PC-9 (cell line): ENCODE measurements at regions not wholly inside any gene's neighbourhood (a gene's known extent, or its start where the extent isn't known, plus 50 kb on each side); places are given as distances from the start of the nearest gene placed in this dataset.

Source experiments
- BruUV-seq: library from RNA; stranded (reverse); fragments of 400-500 nt; replicated peaks from 2 replicates; lab custom pipeline; 2021; lab: Mats Ljungman, UMichigan
- CTCF ChIA-PET: fragments of 300-600 bp; sonication (Branson Sonifier 250); formaldehyde crosslinking; loops from one replicate; lab custom pipeline; 2022; ENCODE audit warnings: antibody characterized with exemption; lab: Charles Lee
- POLR2A ChIA-PET: fragments of 300-600 bp; sonication (Branson Sonifier 250); formaldehyde crosslinking; loops from one replicate; lab custom pipeline; 2022; ENCODE audit warnings: antibody characterized with exemption; ENCODE audit not compliant: unreplicated experiment; lab: Charles Lee
- DNase-seq, 2 experiments: peaks; one replicate each; pipeline versions ENCODE4 v3.0.0 to v3.0.0-alpha.2; 2015 to 2022; ENCODE audit warnings: mixed read lengths in 1 of 2
- H2AFZ ChIP-seq: fragments of 200-600 bp; sonication (generic); 2 replicates; pipeline ENCODE4 v1.8.1; 2017; ENCODE audit warnings: antibody characterized with exemption
- H3F3A ChIP-seq: fragments of 200-600 bp; sonication (generic); 2 replicates; pipeline ENCODE4 v1.8.1; 2017; ENCODE audit warnings: antibody characterized with exemption, mild to moderate bottlenecking, low read depth; ENCODE audit not compliant: insufficient read depth
- H3K27ac ChIP-seq: fragments of 200-600 bp; sonication (generic); 2 replicates; pipeline ENCODE4 v1.6.1; 2016; ENCODE audit warnings: mixed run types
- H3K27me3 ChIP-seq: fragments of 200-600 bp; sonication (generic); 2 replicates; pipeline ENCODE4 v1.6.1; 2016; ENCODE audit warnings: low read depth, mixed run types; ENCODE audit not compliant: insufficient read depth
- H3K36me3 ChIP-seq: fragments of 200-600 bp; sonication (generic); 2 replicates; pipeline ENCODE4 v1.6.1; 2016; ENCODE audit warnings: low read depth, mixed run types
- H3K4me1 ChIP-seq: fragments of 200-600 bp; sonication (generic); replicated peaks from 2 replicates; pipeline ENCODE4 v1.6.1; 2016; ENCODE audit warnings: mixed run types; ENCODE audit not compliant: insufficient read depth
- H3K4me2 ChIP-seq: fragments of 200-600 bp; sonication (generic); 2 replicates; pipeline ENCODE4 v1.6.1; 2017; ENCODE audit warnings: mixed run types
- H3K4me3 ChIP-seq: fragments of 200-600 bp; sonication (generic); 2 replicates; pipeline ENCODE4 v1.6.1; 2016; ENCODE audit warnings: mixed run types
- H3K79me2 ChIP-seq: fragments of 200-600 bp; sonication (generic); 2 replicates; pipeline ENCODE4 v1.6.1; 2017; ENCODE audit warnings: low read depth, mixed run types
- H3K9me2 ChIP-seq: fragments of 200-600 bp; sonication (generic); 2 replicates; pipeline ENCODE4 v1.8.1; 2017; ENCODE audit warnings: mild to moderate bottlenecking; ENCODE audit not compliant: insufficient read depth
- H3K9me3 ChIP-seq: fragments of 200-600 bp; sonication (generic); 2 replicates; pipeline ENCODE4 v1.8.1; 2016; ENCODE audit warnings: low read depth; ENCODE audit not compliant: insufficient read depth
- H4K20me1 ChIP-seq: fragments of 200-600 bp; sonication (generic); 2 replicates; pipeline ENCODE4 v1.8.1; 2017; ENCODE audit not compliant: insufficient read depth
- EZH2 ChIP-seq: fragments of 200-600 bp; sonication (generic); IDR thresholded peaks from 2 replicates; pipeline ENCODE4 v1.8.0; 2017; ENCODE audit warnings: antibody characterized with exemption, low read depth
- intact Hi-C: fragments of 100-400 bp; cut with micrococcal nuclease; formaldehyde crosslinking; loops from one replicate; pipeline ENCODE4 v1.10.0; 2022; ENCODE audit not compliant: unreplicated experiment
- TF ChIP-seq, protein P1 (sequence below): fragments of 200-600 bp; sonication (generic); conservative IDR thresholded peaks from 2 replicates; pipeline ENCODE4 v1.6.1; 2017; ENCODE audit warnings: mixed run types, antibody characterized with exemption, mild to moderate bottlenecking, moderate library complexity

DNA sequence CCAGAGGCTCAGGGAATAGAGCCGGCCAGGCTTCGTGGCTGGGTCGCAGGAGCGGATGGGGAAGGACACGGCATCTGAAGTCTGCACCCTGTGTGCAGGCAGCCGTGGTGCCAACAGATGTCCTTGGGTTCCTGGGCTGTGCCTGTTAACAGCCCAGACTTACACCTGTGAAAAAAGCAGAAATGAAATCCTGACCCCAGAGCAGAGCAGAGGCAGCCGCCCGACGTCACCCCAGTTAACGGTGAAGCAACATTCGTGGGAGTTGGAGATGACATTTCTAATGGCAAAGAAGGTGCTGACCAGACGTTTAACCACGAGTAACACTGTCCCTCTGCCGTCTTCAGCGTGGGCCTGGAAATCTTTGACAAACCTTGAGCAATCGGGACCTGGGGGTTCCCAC lies 200.3 kb upstream of the DIO3 start:
- H3K4me2 ChIP-seq, result no peak overlapping the region
- no peaks in the 10 kb centered on the region for H3K27me3 ChIP-seq
- BruUV-seq, result no TSS peak
- H2AFZ ChIP-seq, result no peak overlapping the region
- POLR2A ChIA-PET, result no interaction called here
- peaks cover 7% of the 10 kb centered on the region; the same call in 1 of the 2 replicates for H3F3A ChIP-seq
- no peak overlapping the region for H3K4me3 ChIP-seq
- no peaks in the 10 kb centered on the region for H3K79me2 ChIP-seq
- TF ChIP-seq, protein P1, sequence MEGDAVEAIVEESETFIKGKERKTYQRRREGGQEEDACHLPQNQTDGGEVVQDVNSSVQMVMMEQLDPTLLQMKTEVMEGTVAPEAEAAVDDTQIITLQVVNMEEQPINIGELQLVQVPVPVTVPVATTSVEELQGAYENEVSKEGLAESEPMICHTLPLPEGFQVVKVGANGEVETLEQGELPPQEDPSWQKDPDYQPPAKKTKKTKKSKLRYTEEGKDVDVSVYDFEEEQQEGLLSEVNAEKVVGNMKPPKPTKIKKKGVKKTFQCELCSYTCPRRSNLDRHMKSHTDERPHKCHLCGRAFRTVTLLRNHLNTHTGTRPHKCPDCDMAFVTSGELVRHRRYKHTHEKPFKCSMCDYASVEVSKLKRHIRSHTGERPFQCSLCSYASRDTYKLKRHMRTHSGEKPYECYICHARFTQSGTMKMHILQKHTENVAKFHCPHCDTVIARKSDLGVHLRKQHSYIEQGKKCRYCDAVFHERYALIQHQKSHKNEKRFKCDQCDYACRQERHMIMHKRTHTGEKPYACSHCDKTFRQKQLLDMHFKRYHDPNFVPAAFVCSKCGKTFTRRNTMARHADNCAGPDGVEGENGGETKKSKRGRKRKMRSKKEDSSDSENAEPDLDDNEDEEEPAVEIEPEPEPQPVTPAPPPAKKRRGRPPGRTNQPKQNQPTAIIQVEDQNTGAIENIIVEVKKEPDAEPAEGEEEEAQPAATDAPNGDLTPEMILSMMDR, result no peak
- no peak for TF ChIP-seq EZH2
- no peaks in the 10 kb centered on the region for H3K9me2 ChIP-seq
- CTCF ChIA-PET, result interaction anchor here (0.5 kb wide), 1 partner anchor 129 kb away, joined by 5 read pairs; no protein-coding TSS in a partner anchor
- peaks cover 14% of the 10 kb centered on the region for H3K4me1 ChIP-seq
- H3K27ac ChIP-seq, result no peak overlapping the region
- H4K20me1 ChIP-seq, result no peaks in the 10 kb centered on the region
- intact Hi-C loops, result no loop called here
- no peak for DNase-seq
- H3K9me3 ChIP-seq, result no peaks in the 10 kb centered on the region
- no peaks in the 10 kb centered on the region for H3K36me3 ChIP-seq

DNA sequence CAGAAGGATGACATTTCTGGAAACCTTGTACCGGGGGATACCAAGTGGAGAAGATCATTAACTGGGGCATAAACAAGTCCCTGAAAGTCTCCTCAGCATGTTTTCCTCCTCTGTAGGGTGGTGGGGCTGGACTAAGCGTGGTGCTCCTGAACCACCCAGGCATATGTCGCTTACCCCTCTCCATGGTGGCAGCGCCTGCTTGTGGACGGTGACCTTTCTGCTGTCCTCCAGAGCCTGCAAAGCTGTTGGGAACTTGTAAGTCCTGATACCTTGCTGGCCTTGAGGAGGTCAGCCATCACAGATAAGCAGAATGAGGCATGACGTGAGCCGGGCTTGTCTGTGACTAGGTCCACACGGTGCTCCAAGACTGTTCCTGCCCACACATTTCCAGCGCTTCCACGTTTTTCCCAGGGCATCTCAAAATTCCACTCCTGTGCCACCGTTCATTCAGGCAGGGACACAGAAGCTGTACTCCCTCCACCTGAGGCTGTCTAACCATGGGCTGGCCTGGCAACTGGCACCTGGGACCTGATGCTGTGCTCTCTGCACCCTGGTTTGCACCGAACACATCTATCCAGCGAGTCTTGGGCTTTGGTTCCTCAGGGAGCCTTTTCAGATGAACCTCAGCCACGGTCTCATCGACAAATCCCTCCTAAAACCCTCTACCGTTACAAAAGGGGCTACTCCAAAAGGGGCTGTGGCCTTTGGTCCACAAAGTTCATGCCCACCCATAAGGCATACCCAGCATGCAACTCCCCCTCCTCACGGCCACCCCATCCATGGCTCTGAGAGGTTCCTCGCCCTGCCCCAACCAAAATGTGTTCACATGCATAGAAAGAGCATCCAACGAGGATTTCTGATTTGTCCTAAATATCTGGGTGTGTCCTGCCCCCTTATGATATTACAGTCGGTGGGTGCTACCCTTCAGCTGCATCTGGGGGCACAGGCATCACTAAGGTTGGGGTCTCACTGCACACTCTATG lies 199.6 kb upstream of the DIO3 start:
- H3K9me2 ChIP-seq, result no peaks in the 10 kb centered on the region
- peaks cover 7% of the 10 kb centered on the region; the same call in 1 of the 2 replicates for H3F3A ChIP-seq
- BruUV-seq, result no TSS peak
- H4K20me1 ChIP-seq, result no peaks in the 10 kb centered on the region
- H3K79me2 ChIP-seq, result no peaks in the 10 kb centered on the region
- H3K36me3 ChIP-seq, result no peaks in the 10 kb centered on the region
- no peak overlapping the region for H2AFZ ChIP-seq
- H3K4me1 ChIP-seq, result peaks cover 14% of the 10 kb centered on the region
- CTCF ChIA-PET, result interaction anchor here (0.5 kb wide), 1 partner anchor 128 kb away, joined by 5 read pairs; no protein-coding TSS in a partner anchor
- DNase-seq, result no peak
- intact Hi-C loops, result no loop called here
- POLR2A ChIA-PET, result no interaction called here
- H3K9me3 ChIP-seq, result no peaks in the 10 kb centered on the region
- H3K4me2 ChIP-seq, result no peak overlapping the region
- H3K27ac ChIP-seq, result no peak overlapping the region
- no peak for TF ChIP-seq EZH2
- TF ChIP-seq, protein P1, result no peak
- H3K27me3 ChIP-seq, result no peaks in the 10 kb centered on the region
- H3K4me3 ChIP-seq, result no peak overlapping the region

DNA sequence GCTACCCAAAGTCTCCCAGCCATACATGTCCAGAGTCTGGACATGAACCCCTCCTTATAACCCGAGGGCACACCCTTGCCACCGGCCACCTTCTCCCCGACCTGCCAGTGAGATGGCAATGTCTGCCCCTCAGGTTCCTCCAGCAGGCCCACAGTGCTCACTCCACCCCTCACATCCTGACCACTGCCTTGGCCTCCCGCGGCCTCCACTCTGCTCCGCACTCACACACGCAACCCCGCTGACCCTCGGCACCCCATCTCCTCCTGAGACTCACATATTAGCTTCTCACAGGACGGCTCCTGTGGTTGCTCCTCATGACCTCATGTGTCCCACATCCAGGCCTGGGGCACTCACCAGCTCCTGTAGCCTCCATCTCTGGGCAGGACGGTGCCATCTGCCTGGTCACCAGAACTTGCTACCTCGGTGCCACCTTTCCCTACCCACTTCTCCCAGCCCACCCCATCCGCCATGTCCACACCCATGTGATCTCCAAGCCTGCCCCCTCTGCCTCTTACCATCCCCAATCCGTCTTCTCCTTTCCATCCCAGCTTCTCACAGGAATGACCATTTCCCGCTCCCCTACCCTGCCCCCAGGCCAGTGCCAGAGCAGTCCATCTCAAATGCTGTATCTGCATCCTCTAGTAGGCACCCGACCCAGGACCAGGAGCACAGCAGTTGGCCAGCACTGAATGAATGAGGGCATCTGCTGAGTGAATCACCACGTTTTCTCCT lies 198.6 kb upstream of the DIO3 start:
- Histone ChIP-seq H3K9me3 (no peaks in the 10 kb centered on the region), H3F3A (peaks cover 7% of the 10 kb centered on the region; the same call in 1 of the 2 replicates), H3K36me3 (no peaks in the 10 kb centered on the region), H3K27me3 (no peaks in the 10 kb centered on the region), H4K20me1 (no peaks in the 10 kb centered on the region), H3K4me3 (no peak overlapping the region), H3K79me2 (no peaks in the 10 kb centered on the region), H3K4me1 (peaks cover 14% of the 10 kb centered on the region), H3K9me2 (no peaks in the 10 kb centered on the region), H3K27ac (no peak overlapping the region), H2AFZ (no peak overlapping the region), H3K4me2 (no peak overlapping the region)
- ChIA-PET POLR2A (no interaction called here), CTCF (no interaction called here)
- no peak for DNase-seq
- no TSS peak for BruUV-seq
- intact Hi-C loops, result no loop called here
- TF ChIP-seq, protein P1, result no peak
- no peak for TF ChIP-seq EZH2
